H9 (cell line): ENCODE measurements at regions not wholly inside any gene's neighbourhood (a gene's known extent, or its start where the extent isn't known, plus 50 kb on each side); places are given as distances from the start of the nearest gene placed in this dataset.

Source experiments
- DNase-seq: peaks from one replicate; pipeline ENCODE4 v3.0.0-alpha.2; 2017
- H2AFZ ChIP-seq: one replicate; pipeline ENCODE4 v1.6.1; 2013; ENCODE audit warnings: mild to moderate bottlenecking, low read length, control low read depth, moderate library complexity
- H2AK5ac ChIP-seq: 2 replicates; pipeline ENCODE4 v1.6.1; 2013; ENCODE audit warnings: low read length, control low read depth, mixed read lengths; ENCODE audit not compliant: insufficient read length
- H2BK120ac ChIP-seq: one replicate; pipeline ENCODE4 v1.6.1; 2013; ENCODE audit warnings: low read depth, mild to moderate bottlenecking, low read length, control low read depth, inconsistent platforms; ENCODE audit not compliant: poor library complexity, severe bottlenecking
- H2BK12ac ChIP-seq: 2 replicates; pipeline ENCODE4 v1.6.1; 2013; ENCODE audit warnings: low read length, control low read depth, mixed read lengths, low read depth; ENCODE audit not compliant: insufficient read length
- H2BK15ac ChIP-seq: 2 replicates; pipeline ENCODE4 v1.6.1; 2013; ENCODE audit warnings: low read depth, low read length, control low read depth
- H2BK20ac ChIP-seq: one replicate; pipeline ENCODE4 v1.6.1; 2013; ENCODE audit warnings: low read depth, mild to moderate bottlenecking, low read length, control low read depth, inconsistent platforms; ENCODE audit not compliant: poor library complexity, severe bottlenecking
- H2BK5ac ChIP-seq: 2 replicates; pipeline ENCODE4 v1.6.1; 2013; ENCODE audit warnings: low read length, control low read depth, mixed read lengths; ENCODE audit not compliant: insufficient read length
- H3K14ac ChIP-seq: 2 replicates; pipeline ENCODE4 v1.6.1; 2013; ENCODE audit warnings: low read length, control low read depth; ENCODE audit not compliant: insufficient read depth
- H3K18ac ChIP-seq: 2 replicates; pipeline ENCODE4 v1.6.1; 2013; ENCODE audit warnings: low read depth, mild to moderate bottlenecking, mixed read lengths, low read length, control low read depth; ENCODE audit not compliant: insufficient read length
- H3K23ac ChIP-seq: 2 replicates; pipeline ENCODE4 v1.6.1; 2013; ENCODE audit warnings: low read length, control low read depth, mixed read lengths, low read depth; ENCODE audit not compliant: insufficient read length
- H3K23me2 ChIP-seq: 2 replicates; pipeline ENCODE4 v1.6.1; 2013; ENCODE audit warnings: low read depth, mild to moderate bottlenecking, mixed read lengths, low read length, control low read depth; ENCODE audit not compliant: insufficient read length, poor library complexity, severe bottlenecking
- H3K27ac ChIP-seq: 2 replicates; pipeline ENCODE4 v1.5.1; 2013; ENCODE audit warnings: low read length, control low read depth, mixed read lengths, low read depth; ENCODE audit not compliant: insufficient read length
- H3K27me3 ChIP-seq: 2 replicates; pipeline ENCODE4 v1.6.1; 2013; ENCODE audit warnings: low read length, control low read depth, inconsistent platforms; ENCODE audit not compliant: insufficient read depth
- H3K4ac ChIP-seq: 2 replicates; pipeline ENCODE4 v1.6.1; 2013; ENCODE audit warnings: low read depth, mild to moderate bottlenecking, control low read depth, inconsistent platforms, low read length, moderate library complexity
- H3K4me1 ChIP-seq: 2 replicates; pipeline ENCODE4 v1.6.1; 2013; ENCODE audit warnings: low read length, control low read depth, inconsistent platforms; ENCODE audit not compliant: insufficient read depth
- H3K4me2 ChIP-seq: 2 replicates; pipeline ENCODE4 v1.6.1; 2013; ENCODE audit warnings: low read length, control low read depth, mixed read lengths; ENCODE audit not compliant: insufficient read length, insufficient read depth
- H3K56ac ChIP-seq: 2 replicates; pipeline ENCODE4 v1.6.1; 2013; ENCODE audit warnings: low read depth, mild to moderate bottlenecking, mixed read lengths, low read length, control low read depth; ENCODE audit not compliant: insufficient read length
- H3K79me1 ChIP-seq: 2 replicates; pipeline ENCODE4 v1.6.1; 2013; ENCODE audit warnings: low read depth, mild to moderate bottlenecking, moderate library complexity, low read length, control low read depth, inconsistent platforms; ENCODE audit not compliant: insufficient read depth, poor library complexity, severe bottlenecking
- H3K79me2 ChIP-seq: 2 replicates; pipeline ENCODE4 v1.6.1; 2013; ENCODE audit warnings: low read length, control low read depth, inconsistent platforms; ENCODE audit not compliant: insufficient read depth
- H3K9ac ChIP-seq: 2 replicates; pipeline ENCODE4 v1.6.1; 2013; ENCODE audit warnings: low read length, control low read depth, mixed read lengths; ENCODE audit not compliant: insufficient read length; ENCODE audit errors: extremely low read depth
- H3K9me3 ChIP-seq: one replicate; pipeline ENCODE4 v1.6.1; 2013; ENCODE audit warnings: low read depth, low read length, inconsistent platforms; ENCODE audit not compliant: control insufficient read depth
- H3T11ph ChIP-seq: one replicate; pipeline ENCODE4 v1.6.1; 2013; ENCODE audit warnings: mild to moderate bottlenecking, low read length, control low read depth, inconsistent platforms
- H4K20me1 ChIP-seq: one replicate; pipeline ENCODE4 v1.6.1; 2013; ENCODE audit not compliant: control insufficient read depth, insufficient read length, insufficient read depth
- H4K5ac ChIP-seq: 2 replicates; pipeline ENCODE4 v1.6.1; 2013; ENCODE audit warnings: low read depth, mild to moderate bottlenecking, mixed read lengths, low read length, control low read depth; ENCODE audit not compliant: insufficient read length
- H4K8ac ChIP-seq: replicated peaks from 2 replicates; pipeline ENCODE4 v1.6.1; 2013; ENCODE audit warnings: low read length, control low read depth, mixed read lengths, low read depth; ENCODE audit not compliant: insufficient read length
- H4K91ac ChIP-seq: 2 replicates; pipeline ENCODE4 v1.6.1; 2013; ENCODE audit warnings: low read depth, mild to moderate bottlenecking, moderate library complexity, mixed read lengths, low read length, control low read depth; ENCODE audit not compliant: insufficient read length
- H3K27ac Mint-ChIP-seq, 3 experiments: 2 replicates in 2 of 3; 3 replicates in 1 of 3; pipeline ENCODE4 v1.8.0; 2020 to 2021; ENCODE audit warnings: mixed read lengths in 3 of 3, mild to moderate bottlenecking in 1 of 3, moderate library complexity in 1 of 3
- H3K27me3 Mint-ChIP-seq: 2 replicates; pipeline ENCODE4 v1.8.0; 2021; ENCODE audit warnings: low read depth, mild to moderate bottlenecking, moderate library complexity, mixed read lengths
- H3K36me3 Mint-ChIP-seq, 3 experiments: 2 replicates in 2 of 3; 3 replicates in 1 of 3; pipeline ENCODE4 v1.8.0; 2020 to 2021; ENCODE audit warnings: low read depth in 3 of 3, mixed read lengths in 3 of 3; ENCODE audit not compliant: insufficient read depth in 1 of 3
- H3K4me1 Mint-ChIP-seq, 2 experiments: 2 replicates each; pipeline ENCODE4 v1.8.0; 2020; ENCODE audit warnings: mixed read lengths in 2 of 2
- H3K4me3 Mint-ChIP-seq, 2 experiments: 2 replicates in 1 of 2; 3 replicates in 1 of 2; pipeline ENCODE4 v1.8.0; 2020 to 2021; ENCODE audit warnings: mild to moderate bottlenecking in 2 of 2, mixed read lengths in 2 of 2, moderate library complexity in 1 of 2
- H3K9me3 Mint-ChIP-seq, 2 experiments: 2 replicates in 1 of 2; 3 replicates in 1 of 2; pipeline ENCODE4 v1.8.0; 2020; ENCODE audit warnings: mild to moderate bottlenecking in 2 of 2, mixed read lengths in 2 of 2, moderate library complexity in 1 of 2
- WGBS: extraction: QIAGEN DNeasy Blood & Tissue Kit; methylation state at CpG from one replicate; pipeline ENCODE4 v1.1.7; 2013; ENCODE audit warnings: missing lambda C conversion rate, low lambda C conversion rate, mixed read lengths; ENCODE audit not compliant: insufficient read length; ENCODE audit errors: extremely low coverage; 5-methylcytosine and 5-hydroxymethylcytosine counted together
- TF ChIP-seq, protein P1 (sequence below): fragments of 200-600 bp; sonication (generic); conservative IDR thresholded peaks from 3 replicates; pipeline ENCODE4 v1.8.0; 2021; ENCODE audit warnings: antibody characterized with exemption, mild to moderate bottlenecking

DNA sequence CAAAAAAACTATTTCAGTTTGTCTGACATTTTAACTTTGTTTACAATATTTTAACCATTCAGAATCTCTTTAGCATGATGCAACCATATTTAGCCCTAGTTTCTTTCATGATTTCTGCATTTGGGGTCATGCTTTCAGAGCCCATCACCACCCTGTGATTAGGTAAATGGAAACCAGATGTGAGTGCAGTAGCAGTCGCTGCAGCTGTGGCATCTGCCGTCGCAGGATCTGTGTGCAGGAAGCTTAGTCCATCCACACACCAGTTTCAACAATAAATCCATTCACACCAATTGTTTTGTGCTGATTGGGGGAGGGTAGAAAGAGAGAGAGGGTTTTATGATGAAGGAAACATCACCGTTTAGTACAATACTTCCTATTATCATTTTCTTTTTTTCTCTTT lies 130.5 kb downstream of the CPEB2 start:
- WGBS = no CpG with 5 or more reads among the region's 4 CpGs
- Histone ChIP-seq H2AFZ (no peak overlapping the region), H3K9ac (no peak overlapping the region), H3K79me2 (no peaks in the 10 kb centered on the region), H2BK12ac (no peak overlapping the region), H2BK20ac (no peak overlapping the region), H2BK5ac (no peak overlapping the region), H4K20me1 (no peaks in the 10 kb centered on the region), H2BK15ac (no peak overlapping the region), H3K23ac (no peak overlapping the region), H3K27me3 (no peaks in the 10 kb centered on the region), H3T11ph (no peak overlapping the region), H3K79me1 (no peaks in the 10 kb centered on the region), H4K91ac (no peak overlapping the region), H3K4me2 (no peak overlapping the region), H3K9me3 (no peaks in the 10 kb centered on the region), H3K4me1 (no peaks in the 10 kb centered on the region), H2BK120ac (no peak overlapping the region), H3K14ac (no peak overlapping the region), H4K5ac (no peak overlapping the region), H4K8ac (no peak overlapping the region), H3K23me2 (no peaks in the 10 kb centered on the region), H2AK5ac (no peak overlapping the region), H3K4ac (no peak overlapping the region), H3K18ac (no peak overlapping the region), H3K27ac (no peak overlapping the region), H3K56ac (no peak overlapping the region)
- no peak overlapping the region for H3K4me3 Mint-ChIP-seq
- H3K27me3 Mint-ChIP-seq = peaks cover 3% of the 10 kb centered on the region
- H3K36me3 Mint-ChIP-seq = peaks cover 18 to 32% (median 28%) of the 10 kb centered on the region in 3 experiments
- no peak for DNase-seq
- TF ChIP-seq, protein P1, sequence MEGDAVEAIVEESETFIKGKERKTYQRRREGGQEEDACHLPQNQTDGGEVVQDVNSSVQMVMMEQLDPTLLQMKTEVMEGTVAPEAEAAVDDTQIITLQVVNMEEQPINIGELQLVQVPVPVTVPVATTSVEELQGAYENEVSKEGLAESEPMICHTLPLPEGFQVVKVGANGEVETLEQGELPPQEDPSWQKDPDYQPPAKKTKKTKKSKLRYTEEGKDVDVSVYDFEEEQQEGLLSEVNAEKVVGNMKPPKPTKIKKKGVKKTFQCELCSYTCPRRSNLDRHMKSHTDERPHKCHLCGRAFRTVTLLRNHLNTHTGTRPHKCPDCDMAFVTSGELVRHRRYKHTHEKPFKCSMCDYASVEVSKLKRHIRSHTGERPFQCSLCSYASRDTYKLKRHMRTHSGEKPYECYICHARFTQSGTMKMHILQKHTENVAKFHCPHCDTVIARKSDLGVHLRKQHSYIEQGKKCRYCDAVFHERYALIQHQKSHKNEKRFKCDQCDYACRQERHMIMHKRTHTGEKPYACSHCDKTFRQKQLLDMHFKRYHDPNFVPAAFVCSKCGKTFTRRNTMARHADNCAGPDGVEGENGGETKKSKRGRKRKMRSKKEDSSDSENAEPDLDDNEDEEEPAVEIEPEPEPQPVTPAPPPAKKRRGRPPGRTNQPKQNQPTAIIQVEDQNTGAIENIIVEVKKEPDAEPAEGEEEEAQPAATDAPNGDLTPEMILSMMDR = no peak
- H3K9me3 Mint-ChIP-seq = peaks cover 34 to 39% of the 10 kb centered on the region in 2 experiments
- H3K4me1 Mint-ChIP-seq = no peaks in the 10 kb centered on the region
- H3K27ac Mint-ChIP-seq = no peak overlapping the region
